HG02840 (cell line): ENCODE measurements at regions not wholly inside any gene's neighbourhood (a gene's known extent, or its start where the extent isn't known, plus 50 kb on each side); places are given as distances from the start of the nearest gene placed in this dataset.
"Not testable (repeated sequence)": the region's sequence is repeated elsewhere in the genome, so short reads cannot be mapped to it uniquely, and the experiment has no call there.

Source experiments
- ATAC-seq: cut with Tn5 transposase; IDR thresholded peaks from one replicate; pipeline ENCODE4 v1.9.1; 2021; ENCODE audit warnings: mild to moderate bottlenecking, moderate library complexity, moderate number of reproducible peaks; ENCODE audit not compliant: unreplicated experiment, low FRiP score

GRCh38 chr4:128758314-128758922, 51.1 kb upstream of the JADE1 start:
- no peak for ATAC-seq

GRCh38 chr4:128757712-128758111, 51.8 kb upstream of the JADE1 start:
- ATAC-seq, result no peak

DNA sequence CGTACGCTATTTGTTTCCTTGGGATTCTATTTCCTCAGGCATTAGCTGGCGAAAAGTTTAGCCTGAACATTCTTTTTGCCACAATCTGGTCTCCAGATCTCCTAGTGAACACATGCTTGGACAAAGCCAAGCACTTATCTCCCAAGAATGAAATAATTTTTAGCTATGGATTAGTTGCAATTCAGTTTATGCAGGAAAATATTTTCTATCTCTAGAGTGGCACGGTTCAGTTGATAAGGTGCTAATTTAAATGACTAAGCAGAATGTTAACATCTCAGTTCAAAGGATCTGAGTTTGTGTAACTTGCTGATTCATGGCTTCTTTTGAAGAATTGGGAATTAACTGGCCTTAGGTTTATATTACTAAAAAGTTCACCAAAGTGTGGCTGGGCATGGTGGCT, 58.1 kb upstream of the JADE1 start:
- ATAC-seq, result no peak

DNA sequence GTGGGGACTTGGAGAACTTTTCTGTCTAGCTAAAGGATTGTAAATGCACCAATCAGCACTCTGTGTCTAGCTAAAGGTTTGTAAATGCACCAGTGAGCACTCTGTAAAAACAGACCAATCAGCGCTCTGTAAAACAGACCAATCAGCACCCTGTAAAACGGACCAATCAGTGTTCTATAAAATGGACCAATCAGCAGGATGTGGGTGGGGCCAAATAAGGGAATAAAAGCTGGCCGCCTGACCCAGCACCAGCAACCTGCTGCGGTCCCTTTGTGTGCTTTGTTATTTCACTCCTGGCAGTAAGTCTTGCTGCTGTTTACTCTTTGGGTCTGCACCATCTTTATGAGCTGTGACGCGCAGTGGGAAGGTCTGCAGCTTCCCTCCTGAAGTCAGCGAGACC, 67.8 kb upstream of the JADE1 start:
- ATAC-seq, result not testable (repeated sequence)

GRCh38 chr4:128737098-128737513, 72.4 kb upstream of the JADE1 start:
- no peak for ATAC-seq

DNA sequence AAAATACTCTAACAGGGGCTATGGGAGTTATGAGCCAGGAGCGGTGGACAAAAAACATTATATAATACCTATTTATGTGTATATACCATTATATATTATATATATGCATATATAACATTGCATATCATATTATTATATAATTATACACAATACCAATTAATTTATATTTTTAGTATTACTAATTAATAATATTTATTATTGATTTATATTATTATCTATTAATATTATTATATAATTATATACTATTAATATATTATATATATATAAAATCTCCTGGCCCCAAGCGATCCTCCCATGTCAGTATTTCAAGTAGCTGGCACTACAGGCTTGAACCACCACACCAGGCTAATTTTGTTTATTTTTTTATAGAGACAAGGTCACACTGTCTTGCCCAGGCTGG, 73.8 kb upstream of the JADE1 start:
- ATAC-seq, result no peak

- ATAC-seq, result no peak
These were observed 81.3 kb upstream of the JADE1 start for GRCh38 chr4:128728190-128728589.

- ATAC-seq, result no peak
These were observed 81.8 kb upstream of the JADE1 start for GRCh38 chr4:128727658-128728057.

DNA sequence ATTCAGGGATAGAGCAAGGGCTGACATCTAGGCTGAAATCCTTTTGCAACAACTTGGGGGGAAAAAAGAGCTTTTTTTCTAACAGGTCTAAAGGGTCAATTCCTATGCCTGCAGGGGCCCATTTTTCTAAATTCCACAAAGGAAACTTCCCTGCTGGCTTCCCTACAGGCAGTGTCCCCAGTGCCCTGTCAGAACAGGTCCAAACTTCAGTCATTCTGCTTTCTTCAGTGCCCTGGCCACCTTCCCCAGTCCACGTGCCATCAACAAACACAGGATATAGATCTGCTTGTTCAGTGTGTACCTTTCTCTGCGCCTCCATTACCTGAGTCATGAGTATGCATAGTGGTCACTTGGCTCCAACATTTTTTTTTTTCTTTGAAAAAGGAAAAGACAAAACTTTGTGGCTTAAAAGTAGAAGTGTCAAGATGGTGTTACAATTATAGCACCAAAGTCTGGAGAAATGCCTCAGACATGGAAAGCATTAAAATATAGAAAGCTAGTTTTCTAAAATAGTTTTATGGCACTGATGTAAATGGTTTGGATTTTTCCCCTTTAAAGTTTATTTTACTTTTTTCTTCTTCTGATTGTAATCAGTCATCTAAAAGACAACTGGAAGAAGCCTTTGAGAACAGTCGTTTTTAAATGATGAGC, 84.0 kb upstream of the JADE1 start:
- no peak for ATAC-seq

DNA sequence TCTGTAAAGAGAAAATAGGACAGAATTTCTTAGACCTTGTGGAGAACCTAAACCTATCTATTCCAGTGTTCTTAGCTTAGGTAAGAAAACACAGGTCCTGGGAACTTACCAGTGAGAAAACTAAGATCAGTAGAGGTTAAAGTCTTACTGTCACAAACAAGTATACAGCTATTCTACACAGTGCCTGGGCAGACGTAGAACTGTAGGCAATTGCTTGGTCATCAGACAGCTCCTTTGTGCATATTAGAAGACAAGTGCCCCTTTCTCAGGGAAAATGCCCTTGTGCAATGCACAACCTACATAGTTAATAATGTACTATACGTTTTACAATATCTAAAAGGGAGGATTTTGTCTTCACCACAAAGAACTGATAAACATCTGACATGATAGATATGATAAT, 86.6 kb upstream of the JADE1 start:
- no peak for ATAC-seq

DNA sequence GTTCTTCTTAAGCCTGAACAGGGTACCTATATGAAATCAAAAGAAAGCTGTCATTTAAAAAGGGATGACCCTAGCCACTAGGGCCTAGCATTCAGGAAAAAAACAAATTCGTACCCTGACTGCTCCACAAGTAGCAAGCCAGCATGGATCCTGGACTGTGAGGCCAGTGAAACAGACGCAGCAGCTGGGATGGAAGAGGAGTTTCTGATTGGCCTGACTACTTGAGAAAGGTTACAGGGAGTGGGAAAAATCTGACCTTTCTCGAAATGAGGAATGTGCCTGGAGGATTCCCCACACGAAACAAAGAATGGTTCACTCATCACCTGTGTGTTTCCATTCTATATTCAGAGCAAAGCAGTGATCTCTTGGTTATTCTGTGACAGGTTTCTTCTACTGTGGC, 87.6 kb upstream of the JADE1 start:
- ATAC-seq, result no peak

DNA sequence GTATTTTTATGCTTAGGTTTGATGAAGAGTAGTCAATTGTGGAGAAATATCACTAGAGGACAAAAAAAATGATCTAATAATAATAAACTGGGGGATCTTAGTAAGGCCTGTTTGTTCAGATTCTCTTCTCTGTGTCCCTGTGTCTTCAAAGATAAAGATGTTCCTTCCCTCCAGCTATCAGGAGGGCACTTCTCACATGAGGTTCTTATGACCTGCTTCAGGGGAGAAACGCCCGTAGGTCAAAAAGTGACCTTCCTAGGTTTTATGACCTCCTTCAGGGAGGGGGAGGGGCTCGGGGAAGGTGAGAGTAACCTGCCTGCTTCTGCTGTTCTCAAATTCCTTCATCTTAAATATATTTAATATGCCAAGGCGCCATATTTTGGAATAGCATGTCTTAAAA, 89.2 kb upstream of the JADE1 start:
- ATAC-seq, result no peak

GRCh38 chr4:128718768-128719167, 90.7 kb upstream of the JADE1 start:
- no peak for ATAC-seq

DNA sequence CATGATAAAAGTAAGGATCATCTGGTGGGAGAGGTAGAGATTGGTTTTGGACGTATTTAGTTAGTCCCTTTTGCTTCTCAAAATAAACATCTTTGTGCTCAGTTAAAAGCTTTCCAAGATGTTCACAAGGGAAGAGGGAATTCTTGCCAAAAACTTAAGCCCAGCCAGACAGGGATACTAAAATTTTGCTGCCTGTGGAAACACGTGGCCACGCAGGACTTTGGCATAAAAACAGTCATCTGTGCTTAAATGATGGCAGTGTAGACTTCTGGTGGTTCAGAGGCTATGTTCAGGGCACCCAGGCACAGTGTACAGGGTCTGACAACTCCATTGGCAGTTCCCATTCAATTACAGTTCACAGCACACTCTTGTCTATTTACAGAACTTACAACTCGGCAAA, 93.2 kb upstream of the JADE1 start:
- no peak for ATAC-seq

GRCh38 chr4:128715616-128716015, 93.9 kb upstream of the JADE1 start:
- no peak for ATAC-seq

GRCh38 chr4:128711361-128711760, 98.1 kb upstream of the JADE1 start:
- no peak for ATAC-seq

DNA sequence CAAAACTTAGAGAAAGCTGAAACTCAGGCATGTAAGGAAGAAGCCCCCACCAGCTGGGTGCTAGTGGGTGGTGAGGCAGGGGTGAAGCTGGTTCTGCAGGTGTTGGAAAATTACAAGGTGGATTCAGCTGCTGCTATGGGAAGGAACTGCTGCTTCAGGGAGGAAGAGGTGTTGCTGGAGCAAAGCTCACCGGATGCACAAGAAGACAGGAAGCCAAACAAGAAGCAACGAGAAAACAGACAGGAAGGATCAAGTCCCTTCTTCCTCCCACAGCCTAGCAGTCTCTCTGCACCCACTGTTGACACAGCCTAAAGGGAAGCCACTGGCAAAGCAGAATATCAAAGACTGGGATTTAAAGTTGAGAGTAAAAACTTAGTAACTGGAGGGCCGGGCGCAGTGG, 100.2 kb upstream of the JADE1 start:
- no peak for ATAC-seq

GRCh38 chr4:128707864-128708263, 101.6 kb upstream of the JADE1 start:
- ATAC-seq, result no peak

DNA sequence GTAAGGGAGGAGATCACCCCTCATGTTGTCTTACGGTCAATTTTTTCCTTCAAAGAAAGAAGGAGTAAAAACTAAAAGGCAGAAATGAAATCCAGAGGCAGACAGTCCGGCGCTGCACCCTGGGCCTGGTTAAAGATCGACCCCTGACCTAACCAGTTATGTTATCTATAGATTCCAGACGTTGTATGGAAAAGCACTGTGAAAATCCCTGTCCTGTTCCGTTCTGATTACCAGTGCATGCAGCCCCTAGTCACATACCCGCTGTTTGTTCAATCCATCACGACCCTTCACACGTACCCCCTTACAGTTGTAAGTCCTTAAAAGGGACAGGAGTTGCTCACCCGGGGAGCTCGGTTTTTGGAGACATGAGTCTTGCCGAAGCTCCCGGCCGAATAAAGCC, 105.6 kb upstream of the JADE1 start:
- ATAC-seq, result no peak

GRCh38 chr4:128700659-128701350, 108.7 kb upstream of the JADE1 start:
- ATAC-seq, result no peak

DNA sequence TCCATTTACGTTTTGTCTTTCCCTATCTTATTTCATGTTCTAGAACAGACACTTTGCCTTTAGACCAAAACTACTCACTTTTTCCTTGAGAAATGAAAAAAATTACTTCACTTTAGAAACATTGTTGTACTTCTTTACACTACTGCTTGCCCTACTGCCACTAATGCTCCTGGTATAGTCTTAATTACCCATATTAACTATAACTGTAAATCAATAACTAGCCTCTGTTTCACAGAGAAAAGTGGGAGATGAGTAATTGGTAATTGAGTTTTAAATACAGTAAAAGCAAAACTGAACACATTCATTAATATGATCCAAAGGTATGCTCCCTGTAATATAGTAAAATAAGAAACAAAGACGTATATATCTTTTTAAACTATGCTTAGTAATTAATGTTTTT, 111.1 kb upstream of the JADE1 start:
- no peak for ATAC-seq

- ATAC-seq, result no peak
These were observed 112.2 kb upstream of the JADE1 start for GRCh38 chr4:128697323-128697722.
